Transverse colon (tissue), 4 donors: ENCODE measurements at regions not wholly inside any gene's neighbourhood (a gene's known extent, or its start where the extent isn't known, plus 50 kb on each side); places are given as distances from the start of the nearest gene placed in this dataset.
"Not testable (repeated sequence)": the region's sequence is repeated elsewhere in the genome, so short reads cannot be mapped to it uniquely, and the experiment has no call there.

Experiments
- DNase-seq: peaks from one replicate; pipeline ENCODE4 v3.0.0-alpha.2; 2019
- H3K27ac ChIP-seq, 4 donors: fragments of 200-600 bp; sonication (generic); 2 replicates each; pipeline ENCODE4 v1.5.1; 2016 to 2018; ENCODE audit warnings: inconsistent platforms in 4 of 4
- H3K27me3 ChIP-seq: fragments of 200-600 bp; sonication (generic); 2 replicates; pipeline ENCODE4 v1.5.1; 2017; ENCODE audit warnings: inconsistent platforms
- H3K36me3 ChIP-seq, 4 donors: fragments of 200-600 bp; sonication (generic); 2 replicates each; pipeline ENCODE4 v1.5.1; 2017 to 2019; ENCODE audit warnings: inconsistent platforms in 4 of 4
- H3K4me1 ChIP-seq, 4 donors: fragments of 200-600 bp; sonication (generic); 2 replicates each; pipeline ENCODE4 v1.5.1; 2017 to 2020; ENCODE audit warnings: inconsistent platforms in 4 of 4
- H3K4me3 ChIP-seq, 4 donors: fragments of 200-600 bp; sonication (generic); 1 replicate in 1 of 4; 2 replicates in 3 of 4; pipeline versions ENCODE4 v1.5.1 to v1.6.1; 2017 to 2019; ENCODE audit warnings: inconsistent platforms in 4 of 4
- H3K9me3 ChIP-seq, 2 donors: fragments of 200-600 bp; sonication (generic); 2 replicates each; pipeline ENCODE4 v1.5.1; 2017 to 2019; ENCODE audit warnings: inconsistent platforms in 2 of 2
- EP300 ChIP-seq: sonication (generic); formaldehyde crosslinking; IDR thresholded peaks from one replicate; pipeline ENCODE4 v1.6.1; 2017; ENCODE audit warnings: antibody characterized with exemption, low read depth
- POLR2A ChIP-seq: fragments of 450-650 bp; IDR thresholded peaks from one replicate; pipeline ENCODE4 v1.6.1; 2016; ENCODE audit warnings: antibody characterized with exemption, mild to moderate bottlenecking, moderate library complexity
- POLR2AphosphoS5 ChIP-seq, 3 donors: sonication (generic); formaldehyde crosslinking; IDR thresholded peaks; one replicate each; pipeline ENCODE4 v1.6.1; 2016; ENCODE audit warnings: antibody characterized with exemption in 3 of 3
- WGBS, 2 donors: methylation state at CpG; one replicate each; pipeline ENCODE4 v1.1.5; 2018; ENCODE audit warnings: low coverage in 1 of 2; 5-methylcytosine and 5-hydroxymethylcytosine counted together
- in situ Hi-C, 4 donors: fragments of 200-750 bp; cut with MboI; loops; one replicate each; pipeline versions ENCODE4 v1.15.0 to v1.15.1; 2017; ENCODE audit warnings: low sequenced_read_pairs in 3 of 4, low pct_ligation_motif_present in 1 of 4, low pct_unique_long_range_greater_than_20kb in 1 of 4
- intact Hi-C: fragments of 100-400 bp; cut with DNase I; formaldehyde crosslinking; loops from one replicate; pipeline ENCODE4 v1.15.1; 2023; ENCODE audit warnings: low total_unique reads
- TF ChIP-seq, protein P1 (sequence below), 5 experiments: fragments of 200-600 bp in 3 of 5; fragments of 450-650 bp in 2 of 5; sonication (generic) in 3 of 5; IDR thresholded peaks; 1 replicate in 2 of 5; 2 replicates in 3 of 5; pipeline ENCODE4 v1.5.1; 2016 to 2017; ENCODE audit warnings: antibody characterized with exemption in 5 of 5, inconsistent platforms in 3 of 5, mild to moderate bottlenecking in 2 of 5, moderate library complexity in 1 of 5

DNA sequence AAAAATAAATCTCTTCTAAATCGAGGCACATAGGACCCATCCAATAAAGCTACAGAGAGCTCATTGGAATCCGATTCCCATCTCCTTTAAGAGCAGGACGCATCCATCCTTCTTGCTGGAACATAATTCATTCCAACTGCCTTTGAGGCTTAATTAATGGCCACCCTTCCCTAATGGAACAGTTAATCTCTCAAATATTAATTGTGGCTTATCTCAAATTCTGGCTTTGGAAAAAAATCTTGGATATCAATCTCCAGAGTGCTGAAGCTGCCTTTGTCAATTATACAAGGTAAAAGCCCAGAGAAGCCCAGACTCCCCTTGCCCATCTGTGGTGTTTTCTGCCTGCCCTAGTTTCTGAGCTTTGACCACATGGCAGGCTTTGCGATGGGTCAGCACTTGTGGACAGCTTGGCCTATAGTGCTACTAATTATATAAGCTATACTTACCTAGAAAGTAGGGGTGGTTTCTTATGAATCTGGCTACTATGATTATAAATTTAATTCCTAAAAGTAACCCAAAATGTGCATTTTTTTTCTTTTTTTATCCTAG, 246.3 kb downstream of the NUAK1 start:
- Histone ChIP-seq H3K36me3 (no peaks in the 10 kb centered on the region), H3K27ac (no peak overlapping the region), H3K27me3 (no peaks in the 10 kb centered on the region), H3K4me1 (no peaks in the 10 kb centered on the region), H3K4me3 (no peak overlapping the region), H3K9me3 (no peaks in the 10 kb centered on the region)
- no peak for DNase-seq
- in situ Hi-C loops = no loop called here
- intact Hi-C loops = no loop called here
- WGBS, 2 donors = 70 to 100% methylated on average over 1 to 4 of the region's 4 CpGs
- no peak for TF ChIP-seq POLR2A

DNA sequence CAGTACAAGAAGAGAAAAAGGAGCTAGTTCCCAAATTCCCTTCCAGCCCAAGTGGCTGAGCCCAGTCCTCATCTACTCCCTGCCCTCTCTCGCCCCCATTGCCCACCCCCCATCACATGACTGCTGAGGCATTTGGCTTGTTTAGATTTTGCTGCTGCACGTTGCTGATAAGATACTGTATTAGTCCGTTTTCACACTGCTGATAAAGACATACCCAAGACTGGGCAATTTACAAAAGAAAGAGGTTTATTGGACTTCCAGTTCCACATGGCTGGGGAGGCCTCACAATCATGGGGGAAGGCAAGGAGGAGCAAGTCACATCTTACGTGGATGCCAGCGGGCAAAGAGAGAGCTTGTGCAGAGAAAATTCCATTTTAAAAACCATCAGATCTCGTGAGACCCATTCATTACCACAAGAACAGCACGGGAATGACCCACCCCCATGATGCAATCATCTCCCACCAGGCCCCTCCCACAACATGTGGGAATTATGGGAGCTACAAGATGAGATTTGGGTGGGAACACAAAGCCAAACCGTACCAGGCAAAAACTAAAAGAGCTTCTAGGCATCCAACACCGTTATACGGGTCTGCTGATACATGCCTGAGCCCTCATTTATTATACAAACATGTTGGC, 243.4 kb downstream of the NUAK1 start:
- H3K4me3 ChIP-seq, H3K27me3 ChIP-seq, in situ Hi-C loops, H3K9me3 ChIP-seq, DNase-seq, H3K36me3 ChIP-seq, H3K4me1 ChIP-seq, H3K27ac ChIP-seq, intact Hi-C loops: not testable (repeated sequence)
- WGBS, 2 donors = 70 to 71% methylated on average over 8 to 10 of the region's 10 CpGs

DNA sequence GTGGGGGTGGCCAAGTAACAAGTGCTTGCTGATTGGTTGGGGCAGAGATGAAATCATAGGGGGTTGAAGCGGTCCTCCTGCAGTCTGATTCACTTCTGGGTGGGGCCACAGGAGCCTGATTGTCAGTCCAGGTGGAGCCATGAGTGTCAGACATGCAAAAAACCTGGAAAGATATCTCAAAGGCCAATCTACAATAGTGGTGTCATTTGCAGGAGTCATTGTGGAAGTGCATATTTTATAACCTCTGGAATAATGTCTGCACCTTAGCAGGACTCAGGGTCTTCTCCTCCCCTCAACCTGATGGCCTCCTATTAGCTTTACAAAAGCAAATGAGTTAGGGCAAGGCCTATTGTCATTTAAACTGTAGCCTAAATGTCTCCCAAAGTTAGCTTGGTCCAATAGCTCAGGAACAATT, 241.4 kb downstream of the NUAK1 start:
- TF ChIP-seq POLR2AphosphoS5 (IDR thresholded peaks at IDR 0.05) (no peak), EP300 (no peak), POLR2A (no peak)
- TF ChIP-seq, protein P1, sequence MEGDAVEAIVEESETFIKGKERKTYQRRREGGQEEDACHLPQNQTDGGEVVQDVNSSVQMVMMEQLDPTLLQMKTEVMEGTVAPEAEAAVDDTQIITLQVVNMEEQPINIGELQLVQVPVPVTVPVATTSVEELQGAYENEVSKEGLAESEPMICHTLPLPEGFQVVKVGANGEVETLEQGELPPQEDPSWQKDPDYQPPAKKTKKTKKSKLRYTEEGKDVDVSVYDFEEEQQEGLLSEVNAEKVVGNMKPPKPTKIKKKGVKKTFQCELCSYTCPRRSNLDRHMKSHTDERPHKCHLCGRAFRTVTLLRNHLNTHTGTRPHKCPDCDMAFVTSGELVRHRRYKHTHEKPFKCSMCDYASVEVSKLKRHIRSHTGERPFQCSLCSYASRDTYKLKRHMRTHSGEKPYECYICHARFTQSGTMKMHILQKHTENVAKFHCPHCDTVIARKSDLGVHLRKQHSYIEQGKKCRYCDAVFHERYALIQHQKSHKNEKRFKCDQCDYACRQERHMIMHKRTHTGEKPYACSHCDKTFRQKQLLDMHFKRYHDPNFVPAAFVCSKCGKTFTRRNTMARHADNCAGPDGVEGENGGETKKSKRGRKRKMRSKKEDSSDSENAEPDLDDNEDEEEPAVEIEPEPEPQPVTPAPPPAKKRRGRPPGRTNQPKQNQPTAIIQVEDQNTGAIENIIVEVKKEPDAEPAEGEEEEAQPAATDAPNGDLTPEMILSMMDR (IDR thresholded peaks at IDR 0.05) = no peak
- H3K4me3 ChIP-seq = no peak overlapping the region
- no peaks in the 10 kb centered on the region for H3K27me3 ChIP-seq
- no peaks in the 10 kb centered on the region for H3K36me3 ChIP-seq
- H3K9me3 ChIP-seq = no peaks in the 10 kb centered on the region
- no peaks in the 10 kb centered on the region for H3K4me1 ChIP-seq
- in situ Hi-C loops (no loop called here), intact Hi-C loops (no loop called here)
- no peak for DNase-seq
- 29 to 36% methylated on average over 1 of the region's 1 CpG for WGBS, 2 donors
- no peak overlapping the region for H3K27ac ChIP-seq

DNA sequence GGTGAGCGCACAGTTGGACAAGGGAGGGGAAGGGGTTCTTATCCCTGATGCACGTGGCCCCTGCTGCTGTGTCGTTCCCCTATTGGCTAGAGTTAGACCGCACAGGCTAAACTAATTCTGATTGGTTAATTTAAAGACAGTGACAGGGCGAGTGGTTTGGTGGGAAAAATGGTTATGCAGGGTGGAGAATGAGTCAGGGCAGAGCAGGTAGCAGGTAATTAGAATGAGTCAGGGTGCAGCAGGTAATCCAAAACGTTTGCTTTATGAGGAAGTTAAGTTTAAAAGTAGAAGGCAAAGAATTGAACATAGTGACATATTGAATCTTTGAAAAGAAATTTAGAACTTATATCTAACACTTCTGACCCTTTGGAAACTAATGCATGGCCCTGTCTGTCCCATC, 240.5 kb downstream of the NUAK1 start:
- intact Hi-C loops, H3K9me3 ChIP-seq, H3K27me3 ChIP-seq, H3K4me3 ChIP-seq, in situ Hi-C loops, H3K36me3 ChIP-seq, H3K27ac ChIP-seq, H3K4me1 ChIP-seq, DNase-seq: not testable (repeated sequence)
- WGBS, 2 donors = 58 to 69% methylated on average over 4 to 6 of the region's 6 CpGs

DNA sequence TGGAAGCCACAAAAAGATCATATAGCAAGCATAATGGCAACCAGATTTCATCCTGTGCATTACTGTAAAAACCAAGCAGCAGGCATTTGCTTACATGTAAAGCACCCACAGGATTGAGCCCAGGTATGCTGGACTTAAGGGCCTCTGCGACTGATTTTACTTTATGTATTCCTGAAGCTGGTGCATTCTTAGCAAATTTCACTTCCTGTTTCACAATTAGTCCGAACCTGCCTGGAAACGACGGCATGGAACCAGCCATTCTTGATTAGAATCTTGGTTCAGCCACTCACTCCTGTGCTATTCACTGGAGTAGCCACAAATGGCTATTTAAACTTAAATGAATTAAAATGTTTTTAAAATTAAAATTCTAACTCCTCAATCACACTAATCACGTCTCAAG, 239.2 kb downstream of the NUAK1 start:
- H3K4me1 ChIP-seq = no peaks in the 10 kb centered on the region
- in situ Hi-C loops = no loop called here
- H3K27me3 ChIP-seq = no peaks in the 10 kb centered on the region
- TF ChIP-seq, protein P1 (IDR thresholded peaks at IDR 0.05) = no peak
- TF ChIP-seq POLR2A = no peak
- no peak for TF ChIP-seq EP300
- TF ChIP-seq POLR2AphosphoS5 (IDR thresholded peaks at IDR 0.05) = no peak
- WGBS, 2 donors = 63 to 68% methylated on average over 5 of the region's 5 CpGs
- no peak overlapping the region for H3K27ac ChIP-seq
- intact Hi-C loops = no loop called here
- no peak overlapping the region for H3K4me3 ChIP-seq
- no peak for DNase-seq
- no peaks in the 10 kb centered on the region for H3K36me3 ChIP-seq
- no peaks in the 10 kb centered on the region for H3K9me3 ChIP-seq

DNA sequence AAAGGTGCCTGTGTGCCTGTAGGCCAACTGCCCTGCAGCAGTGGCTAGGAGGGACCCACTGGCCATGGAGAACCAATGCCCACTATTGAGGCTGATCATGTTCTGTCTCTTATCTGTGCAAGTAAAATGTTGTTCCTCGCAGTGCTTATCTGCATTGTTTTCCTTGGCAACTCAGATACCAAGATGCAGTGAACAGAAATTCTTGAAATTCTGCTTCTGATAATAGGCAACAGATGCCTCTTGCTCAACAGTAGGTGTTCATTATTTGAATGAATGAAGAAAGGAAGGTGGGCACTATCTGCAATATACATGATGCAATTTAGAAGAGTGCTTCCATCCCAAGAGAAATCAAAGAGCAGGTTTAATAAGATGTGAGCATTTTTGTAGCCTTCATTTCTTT, 232.2 kb downstream of the NUAK1 start:
- Histone ChIP-seq H3K4me3 (no peak overlapping the region), H3K27me3 (no peaks in the 10 kb centered on the region), H3K36me3 (no peaks in the 10 kb centered on the region), H3K27ac (no peak overlapping the region), H3K9me3 (no peaks in the 10 kb centered on the region), H3K4me1 (no peaks in the 10 kb centered on the region)
- TF ChIP-seq EP300 (no peak), POLR2AphosphoS5 (IDR thresholded peaks at IDR 0.05) (no peak), POLR2A (no peak)
- TF ChIP-seq, protein P1 (IDR thresholded peaks at IDR 0.05) = no peak
- WGBS, 2 donors = 40 to 53% methylated on average over 1 of the region's 1 CpG
- DNase-seq = no peak
- intact Hi-C loops (no loop called here), in situ Hi-C loops (no loop called here)
